IMR-90 (cell line): ENCODE measurements at regions not wholly inside any gene's neighbourhood (a gene's known extent, or its start where the extent isn't known, plus 50 kb on each side); places are given as distances from the start of the nearest gene placed in this dataset.
A peak's percentile ranks its signal among the peaks of the same experiment; 100 is the strongest.

ENCODE experiments used
- ATAC-seq: fragments of 200-7000 bp; cut with Tn5 transposase; 2 replicates; pipeline ENCODE4 v1.9.1; 2020; ENCODE audit warnings: low read depth, mild to moderate bottlenecking, moderate library complexity
- BruUV-seq: library from RNA; stranded (reverse); fragments of 400-500 nt; replicated peaks from 2 replicates; lab custom pipeline; 2021; lab: Mats Ljungman, UMichigan
- CTCF ChIA-PET: fragments of 300-600 bp; formaldehyde crosslinking; extraction: SDS; loops from one replicate; lab custom pipeline; 2021; ENCODE audit warnings: antibody characterized with exemption; lab: Yijun Ruan, JAX
- POLR2A ChIA-PET: fragments of 300-600 bp; sonication (Branson Sonifier 250); formaldehyde crosslinking; loops from one replicate; lab custom pipeline; 2022; ENCODE audit warnings: antibody characterized with exemption; ENCODE audit not compliant: unreplicated experiment; lab: Charles Lee
- DNase-seq: peaks from one replicate; pipeline ENCODE4 v3.0.0; 2013
- H2AFZ ChIP-seq: replicated peaks from 2 replicates; pipeline ENCODE3; 2013; ENCODE audit warnings: low read length, mild to moderate bottlenecking; ENCODE audit not compliant: poor library complexity
- H2AK5ac ChIP-seq: 2 replicates; pipeline ENCODE4 v1.6.1; 2013; ENCODE audit warnings: low read depth, low read length, inconsistent platforms
- H2AK9ac ChIP-seq: replicated peaks from 2 replicates; pipeline ENCODE3; 2013; ENCODE audit warnings: mild to moderate bottlenecking, low read depth, low read length, moderate library complexity; ENCODE audit not compliant: poor library complexity
- H2BK120ac ChIP-seq: 2 replicates; pipeline ENCODE4 v1.6.1; 2013; ENCODE audit warnings: low read depth, low read length, inconsistent platforms
- H2BK15ac ChIP-seq: 3 replicates; pipeline ENCODE4 v1.6.1; 2013; ENCODE audit warnings: low read depth, low read length, inconsistent platforms
- H2BK20ac ChIP-seq: 2 replicates; pipeline ENCODE4 v1.6.1; 2013; ENCODE audit warnings: low read depth, mild to moderate bottlenecking, inconsistent platforms, low read length, moderate library complexity
- H2BK5ac ChIP-seq: 2 replicates; pipeline ENCODE4 v1.6.1; 2013; ENCODE audit warnings: mild to moderate bottlenecking, low read depth, low read length, inconsistent platforms; ENCODE audit not compliant: poor library complexity, severe bottlenecking
- H3K14ac ChIP-seq: replicated peaks from 2 replicates; pipeline ENCODE4 v1.6.1; 2013; ENCODE audit warnings: low read depth, low read length, inconsistent platforms
- H3K18ac ChIP-seq: 2 replicates; pipeline ENCODE4 v1.6.1; 2013; ENCODE audit warnings: low read depth, low read length, control low read depth
- H3K23ac ChIP-seq: 2 replicates; pipeline ENCODE4 v1.6.1; 2013; ENCODE audit warnings: low read depth, low read length, inconsistent platforms
- H3K27ac ChIP-seq: 2 replicates; pipeline ENCODE4 v1.5.1; 2013; ENCODE audit warnings: mild to moderate bottlenecking, control low read depth, low read length; ENCODE audit not compliant: insufficient read depth
- H3K27me3 ChIP-seq: 2 replicates; pipeline ENCODE4 v1.6.1; 2013; ENCODE audit warnings: low read length; ENCODE audit not compliant: control insufficient read depth, insufficient read depth
- H3K36me3 ChIP-seq: 2 replicates; pipeline ENCODE4 v1.6.1; 2013; ENCODE audit warnings: low read length, mixed read lengths; ENCODE audit not compliant: control insufficient read depth, insufficient read depth
- H3K4ac ChIP-seq: 2 replicates; pipeline ENCODE4 v1.6.1; 2013; ENCODE audit warnings: low read depth, low read length, inconsistent platforms
- H3K4me1 ChIP-seq: 2 replicates; pipeline ENCODE4 v1.6.1; 2013; ENCODE audit warnings: low read length, mixed read lengths; ENCODE audit not compliant: control insufficient read depth, insufficient read depth
- H3K4me2 ChIP-seq: 2 replicates; pipeline ENCODE4 v1.6.1; 2013; ENCODE audit warnings: low read depth, mild to moderate bottlenecking, control low read depth, low read length, moderate library complexity
- H3K4me3 ChIP-seq: 2 replicates; pipeline ENCODE4 v1.5.1; 2013; ENCODE audit warnings: low read depth, mild to moderate bottlenecking, control low read depth, low read length, moderate library complexity; ENCODE audit not compliant: insufficient read depth
- H3K56ac ChIP-seq: 2 replicates; pipeline ENCODE4 v1.6.1; 2013; ENCODE audit warnings: low read length, inconsistent platforms; ENCODE audit not compliant: insufficient read depth; ENCODE audit errors: extremely low read depth
- H3K79me1 ChIP-seq, 2 experiments: 2 replicates each; pipeline ENCODE4 v1.6.1; 2013; ENCODE audit warnings: low read length in 2 of 2, inconsistent platforms in 1 of 2, low read depth in 1 of 2
- H3K9ac ChIP-seq: 2 replicates; pipeline ENCODE4 v1.6.1; 2013; ENCODE audit warnings: low read depth, low read length, control low read depth
- H3K9me1 ChIP-seq: 2 replicates; pipeline ENCODE4 v1.6.1; 2013; ENCODE audit warnings: low read length, inconsistent platforms; ENCODE audit not compliant: insufficient read depth
- H3K9me3 ChIP-seq: 2 replicates; pipeline ENCODE4 v1.6.1; 2013; ENCODE audit warnings: low read length; ENCODE audit not compliant: control insufficient read depth, insufficient read depth
- H4K20me1 ChIP-seq: 2 replicates; pipeline ENCODE4 v1.6.1; 2013; ENCODE audit warnings: low read length, inconsistent platforms; ENCODE audit not compliant: insufficient read depth
- H4K5ac ChIP-seq: 2 replicates; pipeline ENCODE4 v1.6.1; 2013; ENCODE audit warnings: mild to moderate bottlenecking, low read depth, low read length, control low read depth
- H4K8ac ChIP-seq, 2 experiments: 2 replicates each; pipeline ENCODE4 v1.6.1; 2013; ENCODE audit warnings: low read depth in 2 of 2, low read length in 2 of 2, control low read depth in 1 of 2, inconsistent platforms in 1 of 2
- H4K91ac ChIP-seq: 2 replicates; pipeline ENCODE4 v1.6.1; 2013; ENCODE audit warnings: low read depth, low read length, inconsistent platforms; ENCODE audit not compliant: insufficient read depth
- BHLHE40 ChIP-seq: fragments of 150-350 bp; IDR thresholded peaks from 2 replicates; pipeline ENCODE4 v1.6.1; 2016; ENCODE audit warnings: mild to moderate bottlenecking, low read depth, low read length
- CEBPB ChIP-seq: IDR thresholded peaks from 2 replicates; pipeline ENCODE4 v1.6.1; 2012; ENCODE audit warnings: low read depth, low read length, improper control_type of control experiment
- CHD1 ChIP-seq: IDR thresholded peaks from 2 replicates; pipeline ENCODE4 v1.6.1; 2012; ENCODE audit warnings: low read depth, low read length, improper control_type of control experiment
- CTCF ChIP-seq: conservative IDR thresholded peaks from 2 replicates; pipeline ENCODE4 v1.5.1; 2012; ENCODE audit warnings: mild to moderate bottlenecking, low read depth, low read length, improper control_type of control experiment
- MAZ ChIP-seq: IDR thresholded peaks from 2 replicates; pipeline ENCODE4 v1.6.1; 2012; ENCODE audit warnings: low read depth, mild to moderate bottlenecking, low read length, improper control_type of control experiment, moderate library complexity, borderline replicate concordance
- POLR2A ChIP-seq: IDR thresholded peaks from 2 replicates; pipeline ENCODE4 v1.6.1; 2012; ENCODE audit warnings: mild to moderate bottlenecking, low read depth, low read length
- RAD21 ChIP-seq: IDR thresholded peaks from 2 replicates; pipeline ENCODE4 v1.6.1; 2012; ENCODE audit warnings: low read length, improper control_type of control experiment
- WGBS, 2 experiments: methylation state at CpG; one replicate each; pipeline versions ENCODE4 v1.1.5 to v1.1.7; 2013; ENCODE audit warnings: missing lambda C conversion rate in 2 of 2; ENCODE audit not compliant: insufficient read length in 1 of 2; ENCODE audit errors: extremely low coverage in 2 of 2; 5-methylcytosine and 5-hydroxymethylcytosine counted together
- dilution Hi-C: fragments of 300-500 bp; cut with HindIII; formaldehyde crosslinking; loops from one replicate; pipeline ENCODE4 v1.14.3; 2018; ENCODE audit warnings: low sequenced_read_pairs; ENCODE audit not compliant: unreplicated experiment
- in situ Hi-C: fragments of 300-500 bp; cut with MboI; formaldehyde crosslinking; loops from 3 replicates; pipeline ENCODE4 v1.14.3; 2019; ENCODE audit warnings: low sequenced_read_pairs, inconsistent platforms, mixed read lengths
- intact Hi-C: fragments of 100-400 bp; cut with micrococcal nuclease; formaldehyde crosslinking; loops from 2 replicates; pipeline ENCODE4 v1.10.0; 2022
- TF ChIP-seq, protein P1 (sequence below): fragments of 150-350 bp; IDR thresholded peaks from 2 replicates; pipeline ENCODE4 v1.6.1; 2017; ENCODE audit warnings: mild to moderate bottlenecking, antibody characterized with exemption, low read length, low read depth

- no peak overlapping the region for H2BK15ac ChIP-seq
- TF ChIP-seq POLR2A (no peak), CEBPB (peak; percentile 79), BHLHE40 (no peak), RAD21 (no peak), MAZ (no peak), CTCF (no peak), CHD1 (no peak)
- TF ChIP-seq, protein P1, sequence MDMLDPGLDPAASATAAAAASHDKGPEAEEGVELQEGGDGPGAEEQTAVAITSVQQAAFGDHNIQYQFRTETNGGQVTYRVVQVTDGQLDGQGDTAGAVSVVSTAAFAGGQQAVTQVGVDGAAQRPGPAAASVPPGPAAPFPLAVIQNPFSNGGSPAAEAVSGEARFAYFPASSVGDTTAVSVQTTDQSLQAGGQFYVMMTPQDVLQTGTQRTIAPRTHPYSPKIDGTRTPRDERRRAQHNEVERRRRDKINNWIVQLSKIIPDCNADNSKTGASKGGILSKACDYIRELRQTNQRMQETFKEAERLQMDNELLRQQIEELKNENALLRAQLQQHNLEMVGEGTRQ: no peak
- H2BK120ac ChIP-seq: no peak overlapping the region
- H3K9ac ChIP-seq: no peak overlapping the region
- H2BK20ac ChIP-seq: no peak overlapping the region
- no peaks in the 10 kb centered on the region for H3K4me1 ChIP-seq
- H3K27ac ChIP-seq: no peak overlapping the region
- dilution Hi-C loops: no loop called here
- no CpG with 5 or more reads among the region's 2 CpGs for WGBS, 2 experiments
- DNase-seq (no peak), ATAC-seq (no peak)
- H4K8ac ChIP-seq: no peak overlapping the region
- H2AK9ac ChIP-seq: no peak overlapping the region
- no peak overlapping the region for H3K23ac ChIP-seq
- H3K9me3 ChIP-seq: no peaks in the 10 kb centered on the region
- H2BK5ac ChIP-seq: no peak overlapping the region
- CTCF ChIA-PET: interaction anchor here (0.6 kb wide), 1 partner anchor 1511 kb away, joined by 3 read pairs; no protein-coding TSS in a partner anchor
- no peaks in the 10 kb centered on the region for H3K36me3 ChIP-seq
- no peak overlapping the region for H3K4me3 ChIP-seq
- no peak overlapping the region for H4K91ac ChIP-seq
- no peak overlapping the region for H3K56ac ChIP-seq
- no peak overlapping the region for H3K18ac ChIP-seq
- in situ Hi-C loops: no loop called here
- no peak overlapping the region for H4K5ac ChIP-seq
- no peaks in the 10 kb centered on the region for H4K20me1 ChIP-seq
- H3K79me1 ChIP-seq: no peaks in the 10 kb centered on the region
- intact Hi-C loops: loop anchor here (10.0 kb wide), 2 partner anchors 253 to 1353 kb away; no protein-coding TSS in a partner anchor
- H3K4ac ChIP-seq: no peak overlapping the region
- no peak overlapping the region for H2AK5ac ChIP-seq
- H3K14ac ChIP-seq: no peak overlapping the region
- no TSS peak for BruUV-seq
- no peaks in the 10 kb centered on the region for H3K27me3 ChIP-seq
- no peak overlapping the region for H2AFZ ChIP-seq
- H3K9me1 ChIP-seq: no peaks in the 10 kb centered on the region
- POLR2A ChIA-PET: no interaction called here
- H3K4me2 ChIP-seq: no peak overlapping the region
Measured at GRCh38 chr14:84068288-84068687, 1461.7 kb upstream of the FLRT2 start.
